Head of caudate nucleus (tissue), 42 donors: ENCODE measurements at regions not wholly inside any gene's neighbourhood (a gene's known extent, or its start where the extent isn't known, plus 50 kb on each side); places are given as distances from the start of the nearest gene placed in this dataset.

ENCODE experiments used
- DNase-seq, 42 donors: peaks; one replicate each; pipeline versions ENCODE4 v3.0.0 to v3.0.0-alpha.2; 2020 to 2021; ENCODE audit warnings: mixed read lengths in 7 of 42
- intact Hi-C: fragments of 100-400 bp; cut with DNase I; formaldehyde crosslinking; loops from one replicate; pipeline ENCODE4 v1.15.0; 2022

DNA sequence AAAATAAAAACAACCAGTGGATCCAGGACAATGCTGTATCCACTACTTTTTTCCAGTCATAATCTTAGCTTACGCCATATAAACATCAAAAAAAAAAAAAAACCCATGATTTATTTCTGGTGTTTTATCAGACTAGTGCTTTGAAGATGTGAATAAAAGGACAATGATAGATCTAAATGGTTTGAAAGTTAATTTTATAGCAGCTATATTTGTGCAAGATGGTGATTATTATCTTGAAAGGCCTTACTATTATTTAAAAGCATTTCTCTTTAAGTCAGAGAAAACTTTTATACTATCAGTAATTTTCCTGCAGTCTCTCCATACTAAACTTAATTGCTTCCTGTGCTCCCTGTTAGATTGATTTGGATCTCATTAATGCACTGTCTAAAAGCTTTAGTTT lies 670.3 kb downstream of the TBL1XR1 start:
- intact Hi-C loops, result no loop called here
- DNase-seq, result no peak

GRCh38 chr3:176526225-176526624 lies 671.1 kb downstream of the TBL1XR1 start:
- intact Hi-C loops, result no loop called here

GRCh38 chr3:176523114-176523513 lies 674.2 kb downstream of the TBL1XR1 start:
- DNase-seq, result no peak
- intact Hi-C loops, result no loop called here

More at GRCh38 chr3:176526225-176526624, 671.1 kb downstream of the TBL1XR1 start:
- DNase-seq, result no peak

DNA sequence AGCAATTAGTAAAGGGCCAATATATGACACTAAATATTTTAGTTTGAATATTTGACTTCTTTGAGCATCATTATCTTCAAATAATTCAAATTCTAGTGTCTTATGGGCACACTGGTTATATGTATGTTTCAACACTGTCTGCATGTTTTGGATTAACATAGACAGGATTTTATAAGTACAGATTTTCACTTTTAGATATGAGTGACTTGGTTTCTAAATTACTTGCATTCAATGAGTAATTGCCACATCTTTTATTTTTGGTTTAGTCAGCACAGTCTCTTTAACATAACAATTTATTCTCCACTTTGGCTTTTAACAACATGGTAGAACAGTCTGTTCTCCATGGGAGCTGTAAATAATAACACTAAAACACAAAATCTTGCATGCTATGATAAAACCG lies 674.8 kb downstream of the TBL1XR1 start:
- intact Hi-C loops, result no loop called here
- DNase-seq, result no peak

GRCh38 chr3:176521531-176522175 lies 675.6 kb downstream of the TBL1XR1 start:
- intact Hi-C loops, result no loop called here
- DNase-seq, result no peak

DNA sequence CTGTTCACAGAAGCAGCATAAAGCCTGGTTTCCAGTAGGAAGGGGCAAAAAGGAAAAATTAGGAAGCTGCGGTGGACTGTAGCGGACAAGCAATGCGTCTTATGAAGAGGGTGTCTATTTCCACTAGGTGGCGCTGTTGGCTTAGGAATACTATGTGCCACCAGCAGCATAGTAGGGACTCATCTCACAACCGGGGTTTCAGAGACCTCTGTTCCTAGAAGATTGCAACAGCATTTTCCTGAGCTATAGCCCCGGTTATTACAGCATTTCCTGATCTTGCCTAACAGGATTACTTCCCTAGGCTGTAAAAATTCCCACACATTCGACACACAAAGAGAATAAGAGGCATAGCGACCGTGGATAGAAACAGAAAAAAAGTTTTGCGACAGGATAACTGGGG lies 683.0 kb downstream of the TBL1XR1 start:
- DNase-seq, result peak in 13 of 42 donors; percentile 4 to 74 (median 30)
- intact Hi-C loops, result no loop called here

- DNase-seq, result no peak
- intact Hi-C loops, result no loop called here
Measured at GRCh38 chr3:176513604-176514003, 683.7 kb downstream of the TBL1XR1 start.

DNA sequence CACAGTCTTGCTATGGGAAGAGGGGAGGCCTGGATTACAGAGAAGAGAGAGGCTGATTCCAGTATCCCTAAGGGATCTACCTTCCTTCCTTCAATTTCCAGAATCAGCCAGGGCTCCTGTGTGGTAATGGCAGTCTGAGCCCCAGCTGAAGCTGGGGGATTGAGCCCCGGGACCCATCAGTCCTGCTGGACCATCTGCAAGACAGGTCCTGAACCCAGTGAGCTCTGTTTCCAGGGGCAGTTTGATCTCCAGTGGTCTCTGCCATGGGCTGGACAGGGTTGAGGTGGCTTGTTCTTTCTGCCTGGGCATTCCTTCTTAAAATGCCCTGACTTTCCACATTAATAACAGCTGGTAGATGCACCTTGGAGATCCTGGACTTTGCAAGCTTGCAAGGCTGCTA lies 685.2 kb downstream of the TBL1XR1 start:
- DNase-seq, result no peak
- intact Hi-C loops, result no loop called here

- no peak for DNase-seq
- intact Hi-C loops, result no loop called here
Measured at GRCh38 chr3:176510097-176510496, 687.2 kb downstream of the TBL1XR1 start.

- intact Hi-C loops, result no loop called here
- DNase-seq, result no peak
Measured at GRCh38 chr3:176505878-176506621, 691.2 kb downstream of the TBL1XR1 start.

GRCh38 chr3:176491084-176491483 lies 706.2 kb downstream of the TBL1XR1 start:
- intact Hi-C loops, result no loop called here
- no peak for DNase-seq

GRCh38 chr3:176490357-176490756 lies 706.9 kb downstream of the TBL1XR1 start:
- no peak for DNase-seq
- intact Hi-C loops, result no loop called here

DNA sequence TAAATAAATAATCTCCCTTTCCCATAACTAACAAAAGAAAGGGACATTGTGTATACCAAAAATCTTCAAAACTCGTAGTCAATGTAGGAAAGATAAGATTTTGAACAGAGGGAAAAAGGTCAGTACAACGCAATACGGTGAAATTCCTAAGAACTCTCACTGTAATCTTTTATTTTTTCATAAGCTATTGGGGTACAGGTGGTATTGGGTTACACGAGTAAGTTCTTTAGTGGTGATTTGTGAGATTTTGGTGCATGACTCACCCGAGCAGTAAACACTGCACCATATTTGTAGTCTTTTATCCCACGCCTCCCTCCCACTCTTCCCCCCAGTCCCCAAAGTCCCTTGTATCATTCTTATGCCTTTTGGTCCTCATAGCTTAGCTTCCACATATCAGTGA lies 718.0 kb downstream of the TBL1XR1 start:
- intact Hi-C loops, result no loop called here
- no peak for DNase-seq

GRCh38 chr3:176469694-176470205 lies 727.5 kb downstream of the TBL1XR1 start:
- no peak for DNase-seq
- intact Hi-C loops, result no loop called here

- intact Hi-C loops, result no loop called here
Measured at GRCh38 chr3:176463610-176464009, 733.7 kb downstream of the TBL1XR1 start.

DNA sequence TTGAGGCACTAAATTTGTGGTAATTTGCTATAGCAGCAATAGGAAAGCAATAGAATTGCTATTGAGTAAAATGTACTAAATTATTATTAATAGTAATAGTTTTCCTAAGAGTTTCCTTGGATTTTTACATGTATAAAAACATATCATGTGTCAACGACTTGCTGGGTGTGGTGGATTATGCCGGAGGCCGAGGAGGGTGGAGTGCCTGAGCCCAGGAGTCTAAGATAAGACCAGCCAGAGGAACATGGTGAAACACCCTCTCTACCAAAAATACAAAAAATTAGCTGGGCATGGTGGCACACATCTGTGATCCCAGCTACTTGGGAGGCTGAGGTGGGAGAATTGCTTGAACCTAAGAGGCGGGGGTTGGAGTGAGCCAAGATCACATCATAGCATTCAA lies 749.9 kb downstream of the TBL1XR1 start:
- no peak for DNase-seq
- intact Hi-C loops, result no loop called here

More at GRCh38 chr3:176463610-176464009, 733.7 kb downstream of the TBL1XR1 start:
- no peak for DNase-seq

GRCh38 chr3:176442326-176442725 lies 755.0 kb downstream of the TBL1XR1 start:
- intact Hi-C loops, result no loop called here
- no peak for DNase-seq

DNA sequence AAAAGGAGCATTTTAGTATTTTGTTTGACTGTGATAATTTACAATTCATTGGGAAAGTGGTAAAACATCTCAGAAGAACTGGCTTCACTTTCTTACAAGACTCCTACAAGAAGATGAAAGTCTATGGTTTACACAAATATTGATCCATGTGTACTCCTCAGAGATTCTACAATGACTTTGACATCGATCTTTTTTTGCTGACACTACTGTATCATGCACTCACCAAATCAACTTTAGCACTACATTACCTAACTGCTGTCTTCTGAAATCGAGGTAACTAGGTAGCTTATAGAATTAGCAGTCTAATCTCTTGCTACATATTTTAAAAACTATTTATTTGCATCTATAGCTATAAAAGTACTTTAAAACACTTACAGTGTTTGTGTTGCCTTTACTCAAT lies 757.6 kb downstream of the TBL1XR1 start:
- intact Hi-C loops, result no loop called here
- DNase-seq, result no peak

- no peak for DNase-seq
- intact Hi-C loops, result no loop called here
Measured at GRCh38 chr3:176431991-176432390, 765.3 kb downstream of the TBL1XR1 start.

DNA sequence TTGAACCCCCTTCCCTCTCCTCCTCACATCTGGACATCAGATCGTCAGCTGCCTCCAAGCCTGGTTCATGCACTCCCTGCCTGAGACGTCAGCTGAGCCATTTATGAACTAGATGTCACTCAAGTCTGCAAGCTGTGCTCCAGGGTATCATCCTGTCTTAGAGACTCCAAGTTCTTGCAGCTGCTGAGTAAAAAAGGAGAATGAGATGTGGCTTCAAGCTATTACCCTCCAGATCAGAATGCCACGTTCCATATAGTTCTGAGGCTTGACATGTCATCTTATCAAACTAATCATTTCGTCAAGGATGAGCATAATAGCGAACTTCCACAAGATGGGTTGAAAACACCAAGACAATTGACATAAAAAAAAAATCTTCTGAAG lies 766.3 kb downstream of the TBL1XR1 start:
- peak in 4 of 42 donors; percentile 3 to 13 (median 8) for DNase-seq
- intact Hi-C loops, result no loop called here
